Trophoblast cell (in vitro differentiated cells and primary cell): ENCODE measurements at regions not wholly inside any gene's neighbourhood (a gene's known extent, or its start where the extent isn't known, plus 50 kb on each side); places are given as distances from the start of the nearest gene placed in this dataset.
"Not testable (repeated sequence)": the region's sequence is repeated elsewhere in the genome, so short reads cannot be mapped to it uniquely, and the experiment has no call there.

Source experiments
- DNase-seq, 2 donors: peaks; one replicate each; pipeline ENCODE4 v3.0.0-alpha.2; 2016
- H2AFZ ChIP-seq: 2 replicates; pipeline ENCODE4 v1.6.1; 2013; ENCODE audit warnings: low read length, moderate library complexity, mild to moderate bottlenecking; ENCODE audit not compliant: insufficient read depth, poor library complexity
- H2AK5ac ChIP-seq: 2 replicates; pipeline ENCODE4 v1.6.1; 2013; ENCODE audit warnings: mild to moderate bottlenecking, low read length
- H2BK120ac ChIP-seq: 2 replicates; pipeline ENCODE4 v1.6.1; 2013; ENCODE audit warnings: low read length, mild to moderate bottlenecking, moderate library complexity; ENCODE audit not compliant: insufficient read depth, poor library complexity
- H2BK12ac ChIP-seq: 2 replicates; pipeline ENCODE4 v1.6.1; 2013; ENCODE audit warnings: mild to moderate bottlenecking, low read length, moderate library complexity
- H2BK5ac ChIP-seq: 2 replicates; pipeline ENCODE4 v1.6.1; 2013; ENCODE audit warnings: low read length, low read depth, moderate library complexity, mild to moderate bottlenecking; ENCODE audit not compliant: poor library complexity
- H3K14ac ChIP-seq: 2 replicates; pipeline ENCODE4 v1.6.1; 2013; ENCODE audit warnings: mild to moderate bottlenecking, low read length
- H3K18ac ChIP-seq: 2 replicates; pipeline ENCODE4 v1.6.1; 2013; ENCODE audit warnings: mild to moderate bottlenecking, low read length
- H3K23ac ChIP-seq: 2 replicates; pipeline ENCODE4 v1.6.1; 2013; ENCODE audit warnings: low read length
- H3K27ac ChIP-seq: 2 replicates; pipeline ENCODE4 v1.5.1; 2013; ENCODE audit warnings: low read depth, mild to moderate bottlenecking, inconsistent platforms, low read length, moderate library complexity
- H3K27me3 ChIP-seq: 2 replicates; pipeline ENCODE4 v1.6.1; 2013; ENCODE audit warnings: inconsistent platforms, mild to moderate bottlenecking, low read length, moderate library complexity; ENCODE audit not compliant: insufficient read depth
- H3K36me3 ChIP-seq, 2 experiments: 1 replicate in 1 of 2; 2 replicates in 1 of 2; pipeline ENCODE4 v1.6.1; 2013; ENCODE audit warnings: low read length in 2 of 2, mild to moderate bottlenecking in 2 of 2, moderate library complexity in 1 of 2; ENCODE audit not compliant: insufficient read depth in 2 of 2, control insufficient read depth in 1 of 2
- H3K4ac ChIP-seq: 2 replicates; pipeline ENCODE4 v1.6.1; 2013; ENCODE audit warnings: low read depth, mild to moderate bottlenecking, low read length, moderate library complexity
- H3K4me1 ChIP-seq, 2 experiments: 1 replicate in 1 of 2; 2 replicates in 1 of 2; pipeline ENCODE4 v1.6.1; 2013; ENCODE audit warnings: low read length in 2 of 2, mild to moderate bottlenecking in 2 of 2, moderate library complexity in 1 of 2; ENCODE audit not compliant: insufficient read depth in 2 of 2, control insufficient read depth in 1 of 2
- H3K4me2 ChIP-seq: 2 replicates; pipeline ENCODE4 v1.6.1; 2013; ENCODE audit warnings: inconsistent platforms, mild to moderate bottlenecking, low read length, moderate library complexity
- H3K4me3 ChIP-seq: 2 replicates; pipeline ENCODE4 v1.5.1; 2013; ENCODE audit warnings: mild to moderate bottlenecking, low read depth, low read length, inconsistent platforms
- H3K79me1 ChIP-seq: one replicate; pipeline ENCODE4 v1.6.1; 2013; ENCODE audit warnings: low read length
- H3K79me2 ChIP-seq: 2 replicates; pipeline ENCODE4 v1.6.1; 2013; ENCODE audit warnings: low read length, mild to moderate bottlenecking; ENCODE audit not compliant: control insufficient read depth, insufficient read depth, poor library complexity
- H3K9ac ChIP-seq: 2 replicates; pipeline ENCODE4 v1.6.1; 2013; ENCODE audit warnings: mild to moderate bottlenecking, low read length
- H3K9me3 ChIP-seq: 2 replicates; pipeline ENCODE4 v1.6.1; 2013; ENCODE audit warnings: low read depth, mild to moderate bottlenecking, control low read depth, inconsistent platforms, low read length; ENCODE audit not compliant: insufficient read depth
- H4K12ac ChIP-seq: 2 replicates; pipeline ENCODE4 v1.6.1; 2013; ENCODE audit warnings: low read depth, mild to moderate bottlenecking, low read length, moderate library complexity
- H4K8ac ChIP-seq: 2 replicates; pipeline ENCODE4 v1.6.1; 2013; ENCODE audit warnings: low read depth, mild to moderate bottlenecking, low read length, moderate library complexity
- H4K91ac ChIP-seq: one replicate; pipeline ENCODE4 v1.6.1; 2013; ENCODE audit warnings: low read depth, mild to moderate bottlenecking, low read length, moderate library complexity
- WGBS: extraction: QIAGEN DNeasy Blood & Tissue Kit; methylation state at CpG from one replicate; pipeline ENCODE4 v1.1.7; 2013; ENCODE audit warnings: missing lambda C conversion rate; ENCODE audit not compliant: insufficient read length, insufficient coverage; ENCODE audit errors: extremely low coverage; 5-methylcytosine and 5-hydroxymethylcytosine counted together

- H3K4ac ChIP-seq, H3K14ac ChIP-seq, H3K36me3 ChIP-seq, H3K4me1 ChIP-seq, DNase-seq, H3K9me3 ChIP-seq, H3K23ac ChIP-seq, H4K12ac ChIP-seq, H2AK5ac ChIP-seq, H2BK5ac ChIP-seq, H3K4me3 ChIP-seq, H3K27ac ChIP-seq, H2AFZ ChIP-seq, H3K18ac ChIP-seq, H4K8ac ChIP-seq, H3K79me2 ChIP-seq, H4K91ac ChIP-seq, H2BK120ac ChIP-seq, H3K4me2 ChIP-seq, H3K9ac ChIP-seq, H2BK12ac ChIP-seq, H3K79me1 ChIP-seq, H3K27me3 ChIP-seq: not testable (repeated sequence)
- no CpG with 5 or more reads among the region's 4 CpGs for WGBS
These were observed 76.9 kb upstream of the HNRNPA1L2 start for GRCh38 chr13:52565324-52565723.

- DNase-seq, result peak in 1 of 2 donors; percentile 49
- not testable (repeated sequence) for H3K27me3 ChIP-seq, H4K91ac ChIP-seq, H3K79me1 ChIP-seq, H3K4me3 ChIP-seq, H3K23ac ChIP-seq, H3K18ac ChIP-seq, H3K14ac ChIP-seq, H2BK12ac ChIP-seq, H3K4me1 ChIP-seq, H3K79me2 ChIP-seq, H2BK120ac ChIP-seq, H2AFZ ChIP-seq, H3K36me3 ChIP-seq, H3K4me2 ChIP-seq, H3K9ac ChIP-seq, H4K12ac ChIP-seq, H2BK5ac ChIP-seq, H2AK5ac ChIP-seq, H3K4ac ChIP-seq, H3K9me3 ChIP-seq, H3K27ac ChIP-seq
- no CpG with 5 or more reads among the region's 9 CpGs for WGBS
- H4K8ac ChIP-seq, result peak overlapping the region; percentile 28
These were observed 72.2 kb upstream of the HNRNPA1L2 start for GRCh38 chr13:52569904-52570602.

GRCh38 chr13:52571163-52571562 is 71.1 kb upstream of the HNRNPA1L2 start:
- not testable (repeated sequence) for H3K27me3 ChIP-seq, H3K18ac ChIP-seq, H2BK12ac ChIP-seq, H3K4me3 ChIP-seq, H2AK5ac ChIP-seq, H3K14ac ChIP-seq, H2BK5ac ChIP-seq, H3K9me3 ChIP-seq, H4K12ac ChIP-seq, H3K36me3 ChIP-seq, H4K91ac ChIP-seq, H3K4me1 ChIP-seq, H2BK120ac ChIP-seq, H2AFZ ChIP-seq, DNase-seq, H3K79me2 ChIP-seq, H3K27ac ChIP-seq, H3K4me2 ChIP-seq, H3K4ac ChIP-seq, H4K8ac ChIP-seq, H3K79me1 ChIP-seq, H3K9ac ChIP-seq, H3K23ac ChIP-seq
- WGBS, result no CpG with 5 or more reads among the region's 3 CpGs

DNA sequence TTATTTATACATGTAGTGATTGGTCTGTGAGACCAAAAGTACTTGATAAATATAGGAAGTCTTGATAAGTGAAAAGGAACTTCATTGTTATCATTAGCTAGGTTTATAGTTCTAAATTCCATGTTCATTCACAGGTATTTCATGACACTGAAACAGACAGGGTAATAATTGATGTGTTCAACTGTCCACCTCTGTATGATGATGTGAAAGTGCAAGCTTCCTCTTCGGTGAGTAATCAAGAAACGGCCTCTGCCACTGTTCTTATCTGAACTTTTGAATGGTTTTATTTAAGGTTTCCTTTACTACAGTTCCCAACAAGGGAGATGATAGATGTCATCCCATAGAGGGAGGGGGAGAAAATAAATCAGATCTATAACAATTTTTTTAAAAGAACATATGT is 59.3 kb upstream of the HNRNPA1L2 start:
- H3K23ac ChIP-seq, H2AK5ac ChIP-seq, H2BK5ac ChIP-seq, H3K4me1 ChIP-seq, H3K79me2 ChIP-seq, H2BK12ac ChIP-seq, H3K18ac ChIP-seq, H3K4me2 ChIP-seq, H3K9me3 ChIP-seq, H3K4ac ChIP-seq, H3K79me1 ChIP-seq, H4K12ac ChIP-seq, H2BK120ac ChIP-seq, H2AFZ ChIP-seq, H3K9ac ChIP-seq, H3K27me3 ChIP-seq, H3K4me3 ChIP-seq, H4K8ac ChIP-seq, H3K14ac ChIP-seq, H3K27ac ChIP-seq, DNase-seq, H3K36me3 ChIP-seq, H4K91ac ChIP-seq: not testable (repeated sequence)
- no CpG with 5 or more reads among the region's 2 CpGs for WGBS
